GM03348 (cell line): ENCODE measurements at regions not wholly inside any gene's neighbourhood (a gene's known extent, or its start where the extent isn't known, plus 50 kb on each side); places are given as distances from the start of the nearest gene placed in this dataset.
A peak's percentile ranks its signal among the peaks of the same experiment; 100 is the strongest.

Experiments
- DNase-seq: peaks from one replicate; pipeline ENCODE4 v3.0.0; 2012; ENCODE audit warnings: low spot score

- no peak for DNase-seq
Measured at GRCh38 chr4:14880805-14881204, 121.5 kb upstream of the CPEB2 start.

- DNase-seq: no peak
Measured at GRCh38 chr4:14883166-14883565, 119.1 kb upstream of the CPEB2 start.

GRCh38 chr4:14883661-14884060 lies 118.6 kb upstream of the CPEB2 start:
- no peak for DNase-seq

- DNase-seq: no peak
Measured at GRCh38 chr4:14887842-14888433, 114.3 kb upstream of the CPEB2 start.

DNA sequence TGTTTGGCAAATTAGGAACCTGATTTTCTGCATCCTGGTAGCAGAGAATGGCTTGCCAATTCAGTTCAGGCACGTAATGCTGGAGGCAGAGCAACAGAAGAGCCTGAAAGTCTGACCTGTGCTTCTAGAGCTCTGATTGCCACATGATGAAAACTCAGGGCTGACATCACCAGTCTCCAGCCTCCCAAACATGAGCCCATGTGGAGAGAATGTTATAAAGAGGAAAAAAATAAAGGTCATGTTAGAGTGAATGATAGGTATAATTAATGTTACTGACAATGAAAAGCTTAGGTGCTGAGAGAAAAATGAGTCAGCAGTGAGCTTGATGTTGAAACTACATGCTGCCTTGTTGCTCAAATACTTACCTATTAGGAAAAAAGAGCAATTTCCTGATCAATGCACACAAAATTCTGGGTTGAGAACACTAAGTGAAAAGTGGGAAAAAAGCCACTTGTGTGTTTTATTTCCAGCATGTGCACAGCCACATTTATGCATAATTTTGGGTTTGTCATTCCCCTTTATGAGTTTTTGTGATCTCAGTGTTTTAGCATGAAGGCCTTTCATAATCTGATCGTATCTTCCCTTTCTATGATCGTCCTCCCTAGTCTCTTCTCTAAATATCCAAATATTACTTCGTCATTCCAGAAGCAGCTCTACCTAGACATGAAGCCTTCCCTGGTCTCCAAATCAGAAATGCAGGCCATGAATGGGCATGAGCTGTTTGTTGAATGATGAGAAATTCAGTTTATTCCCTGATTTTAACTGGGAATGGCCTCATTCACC lies 113.3 kb upstream of the CPEB2 start:
- no peak for DNase-seq

- DNase-seq: no peak
Measured at GRCh38 chr4:14892563-14892962, 109.7 kb upstream of the CPEB2 start.

- no peak for DNase-seq
Measured at GRCh38 chr4:14893713-14894112, 108.6 kb upstream of the CPEB2 start.

DNA sequence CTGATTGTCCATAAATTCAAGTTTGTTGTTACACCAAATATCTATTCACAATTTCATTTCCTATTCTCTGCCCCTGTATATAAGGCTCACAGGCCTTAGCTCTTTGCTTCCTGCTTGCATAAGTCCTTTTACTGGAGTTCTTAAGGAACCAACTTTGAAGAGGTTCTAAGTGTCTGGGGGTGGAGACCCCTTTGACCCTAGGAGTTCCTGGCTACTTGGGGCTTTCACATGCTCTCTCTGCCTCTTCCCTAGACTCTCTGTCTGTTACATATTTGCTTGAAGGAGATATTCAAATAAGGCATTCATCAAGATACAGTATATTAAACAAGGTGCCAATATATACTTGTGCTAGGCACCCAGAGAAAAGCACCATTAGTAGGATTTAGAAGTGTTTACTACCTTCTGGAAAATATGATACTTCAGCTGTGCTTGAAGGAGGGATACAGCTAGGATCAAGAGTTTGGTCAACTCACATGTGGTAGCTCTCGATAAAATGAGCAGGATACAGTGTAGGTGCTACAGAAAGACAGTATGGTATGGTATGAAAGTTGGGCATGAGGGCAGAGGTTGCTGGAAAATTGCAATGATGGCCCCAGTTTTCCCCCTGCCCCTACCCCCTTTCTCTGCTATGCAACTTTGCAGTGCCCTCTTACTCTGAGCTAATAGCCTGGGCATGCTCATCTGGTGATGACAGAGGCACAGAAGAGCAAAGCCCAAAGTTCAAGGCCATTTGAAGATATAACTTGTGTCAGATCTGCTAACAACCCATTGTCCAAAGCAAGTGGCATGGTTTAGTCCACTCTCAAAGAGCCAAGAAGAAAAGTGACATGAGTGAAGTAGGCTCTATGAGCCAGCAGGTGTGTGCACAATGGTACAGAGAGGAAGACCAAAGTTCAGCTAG lies 107.6 kb upstream of the CPEB2 start:
- DNase-seq: no peak

DNA sequence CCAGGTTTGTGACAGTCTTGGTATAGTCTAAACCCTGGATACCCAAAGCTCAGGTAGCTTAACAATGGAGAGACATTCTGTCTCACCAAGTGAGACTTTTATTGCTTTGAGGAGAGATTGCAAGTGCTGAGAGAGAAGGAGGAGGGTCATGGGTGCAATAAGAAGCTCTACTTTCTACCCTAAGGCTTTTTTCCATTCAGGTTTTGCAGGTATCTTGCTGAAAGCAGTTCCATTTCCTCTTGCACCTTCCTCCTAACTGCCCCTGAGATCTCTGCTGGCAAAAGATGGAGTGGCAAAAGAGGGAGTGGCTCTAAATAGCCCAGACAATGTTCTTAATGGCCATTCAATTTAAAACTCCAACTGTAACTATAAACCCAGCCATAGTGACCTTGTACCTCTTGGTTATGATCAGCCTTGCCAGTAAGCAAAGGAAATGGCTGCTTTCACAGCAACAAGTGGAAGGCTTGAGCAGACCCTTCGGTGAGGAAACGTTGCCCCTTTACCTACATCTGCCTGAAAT lies 105.6 kb upstream of the CPEB2 start:
- no peak for DNase-seq

- DNase-seq: no peak
Measured at GRCh38 chr4:14897217-14897616, 105.1 kb upstream of the CPEB2 start.

DNA sequence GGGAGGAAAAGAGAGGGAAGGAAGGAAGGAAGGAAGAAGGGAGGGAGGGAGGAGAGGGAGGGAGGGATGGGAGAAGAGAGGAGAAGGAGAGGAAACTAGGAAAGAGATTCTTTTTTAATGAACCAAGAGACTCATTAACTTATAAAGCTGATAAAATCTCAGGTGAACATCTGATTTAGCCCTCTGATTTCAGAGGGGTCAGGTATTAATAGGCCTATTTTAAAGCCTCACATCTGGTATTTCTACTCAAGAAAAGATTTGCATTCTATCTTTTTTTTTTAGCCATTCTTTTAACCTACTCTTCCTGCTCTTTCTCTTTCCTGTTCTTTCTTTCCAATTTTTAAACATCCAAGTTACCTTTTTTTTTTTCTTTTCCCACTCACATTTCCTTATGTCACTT lies 103.3 kb upstream of the CPEB2 start:
- no peak for DNase-seq

- DNase-seq: no peak
Measured at GRCh38 chr4:14902342-14902741, 99.9 kb upstream of the CPEB2 start.

GRCh38 chr4:14903321-14903720 lies 99.0 kb upstream of the CPEB2 start:
- DNase-seq: no peak

GRCh38 chr4:14906805-14907204 lies 95.5 kb upstream of the CPEB2 start:
- DNase-seq: no peak

DNA sequence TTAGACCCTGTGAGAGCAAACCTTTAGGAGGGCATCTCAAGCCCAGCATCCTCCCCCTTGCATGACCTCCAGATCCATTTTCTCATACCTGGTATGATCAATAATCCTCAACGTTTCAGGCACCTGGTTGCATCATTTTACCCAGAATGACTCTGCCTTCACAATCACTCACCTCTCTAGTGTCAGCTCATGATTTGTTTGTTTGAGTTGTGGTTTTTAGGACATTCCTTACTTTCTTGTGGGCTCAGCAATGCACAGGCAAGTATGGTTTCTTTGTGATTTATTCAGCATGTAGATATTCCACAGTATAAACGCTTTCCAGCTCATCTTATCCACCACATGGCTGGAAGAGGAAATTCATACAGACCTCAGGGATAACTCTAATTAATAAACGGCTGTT lies 93.6 kb upstream of the CPEB2 start:
- DNase-seq: no peak

GRCh38 chr4:14910411-14910810 lies 91.9 kb upstream of the CPEB2 start:
- no peak for DNase-seq

DNA sequence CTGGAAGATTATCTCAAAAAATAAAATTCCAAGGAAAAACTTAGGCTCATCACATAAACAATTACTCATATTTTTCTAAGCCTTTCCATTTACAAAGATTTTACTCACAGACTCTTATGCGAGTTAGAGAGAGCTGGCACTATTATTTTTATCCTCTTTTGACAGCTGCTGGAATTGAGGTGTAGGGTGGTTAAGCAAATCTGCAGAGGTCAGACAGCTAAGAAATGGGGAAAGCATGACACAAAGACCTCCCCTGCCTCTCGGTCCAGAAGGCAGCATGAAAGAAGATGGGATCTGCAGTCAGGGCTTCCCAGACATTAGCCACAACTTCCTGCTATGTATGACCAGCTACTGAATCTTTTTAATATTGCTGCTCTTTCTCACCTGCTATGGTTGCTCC lies 89.9 kb upstream of the CPEB2 start:
- no peak for DNase-seq

GRCh38 chr4:14915018-14915417 lies 87.3 kb upstream of the CPEB2 start:
- DNase-seq: no peak

GRCh38 chr4:14916554-14917297 lies 85.6 kb upstream of the CPEB2 start:
- DNase-seq: peak; percentile 9

GRCh38 chr4:14917298-14917633 lies 85.0 kb upstream of the CPEB2 start:
- no peak for DNase-seq

GRCh38 chr4:14918336-14918735 lies 83.9 kb upstream of the CPEB2 start:
- no peak for DNase-seq

GRCh38 chr4:14919785-14920184 lies 82.5 kb upstream of the CPEB2 start:
- DNase-seq: no peak
